ENCODE measurements at regions not wholly inside any gene's neighbourhood (a gene's known extent, or its start where the extent isn't known, plus 50 kb on each side); places are given as distances from the start of the nearest gene placed in this dataset.

DNA sequence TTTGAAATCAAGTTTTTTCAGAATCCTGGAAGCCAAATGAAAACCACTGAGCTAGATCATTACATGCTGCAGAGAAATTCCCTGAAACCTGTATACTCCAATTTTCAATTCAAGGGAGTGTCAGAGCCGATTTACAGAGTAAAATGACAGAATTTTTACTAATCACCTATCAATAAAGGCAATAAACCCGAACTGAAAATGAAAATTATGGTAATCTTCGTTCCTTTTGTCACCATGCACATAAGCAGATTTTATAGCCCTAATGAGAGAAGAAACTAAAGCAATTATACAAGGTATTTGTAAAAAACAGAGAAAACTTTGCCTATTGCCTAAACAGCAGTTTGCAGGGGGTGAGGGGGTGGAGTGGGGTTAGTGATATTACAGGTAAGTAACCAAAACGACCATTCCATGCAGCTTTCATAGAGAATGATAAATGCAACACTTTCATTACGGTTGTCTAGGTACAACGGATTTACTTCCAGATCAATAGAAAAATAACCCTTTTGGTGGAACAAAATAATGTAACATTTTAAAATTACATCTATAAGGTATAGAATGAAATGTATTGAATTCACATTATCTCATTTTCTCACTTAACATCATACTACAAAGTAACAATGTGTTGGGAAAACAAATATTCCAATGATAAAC lies 115.2 kb upstream of the BEND6 start:
- no peak overlapping the region for H2BK15ac ChIP-seq (ENCODE audit: low read depth, low read length)
- Mint-ChIP-seq H3K4me1 (peaks cover 46 to 57% of the 10 kb centered on the region in 2 experiments), H3K27me3 (ENCODE audit: low read depth) (no peaks in the 10 kb centered on the region)

More for the DNA sequence above, 115.2 kb upstream of the BEND6 start:
- Histone ChIP-seq H2AK5ac (ENCODE audit: insufficient read length, low read length) (no peak overlapping the region), H2AFZ (ENCODE audit: low read length) (no peak overlapping the region), H3K4me2 (ENCODE audit: insufficient read depth, insufficient read length, low read length) (no peak overlapping the region), H4K20me1 (ENCODE audit: control insufficient read depth, insufficient read depth, insufficient read length) (no peaks in the 10 kb centered on the region), H3K14ac (ENCODE audit: insufficient read depth, low read length) (no peak overlapping the region), H3K56ac (ENCODE audit: insufficient read length, low read depth, low read length) (no peak overlapping the region), H2BK12ac (ENCODE audit: insufficient read length, low read depth, low read length) (no peak overlapping the region), H3K9me3 (ENCODE audit: control insufficient read depth, low read depth, low read length) (no peaks in the 10 kb centered on the region), H3K79me2 (ENCODE audit: insufficient read depth, low read length) (peaks cover 36% of the 10 kb centered on the region; the same call in 1 of the 2 replicates), H3T11ph (ENCODE audit: low read length) (no peak overlapping the region), H4K91ac (ENCODE audit: insufficient read length, low read depth, low read length) (no peak overlapping the region), H3K23me2 (ENCODE audit: insufficient read length, low read depth, low read length, poor library complexity, severe bottlenecking) (no peaks in the 10 kb centered on the region), H3K4me1 (ENCODE audit: insufficient read depth, low read length) (peaks cover 7% of the 10 kb centered on the region; the same call in 1 of the 2 replicates), H3K23ac (ENCODE audit: insufficient read length, low read depth, low read length) (no peak overlapping the region), H3K4ac (ENCODE audit: low read depth, low read length) (no peak overlapping the region), H2BK20ac (ENCODE audit: low read depth, low read length, poor library complexity, severe bottlenecking) (no peak overlapping the region), H3K27ac (ENCODE audit: insufficient read length, low read depth, low read length) (no peak overlapping the region), H2BK5ac (ENCODE audit: insufficient read length, low read length) (no peak overlapping the region), H4K8ac (replicated peaks; ENCODE audit: insufficient read length, low read depth, low read length) (no peak overlapping the region), H3K18ac (ENCODE audit: insufficient read length, low read depth, low read length) (no peak overlapping the region), H3K79me1 (ENCODE audit: insufficient read depth, low read depth, low read length, poor library complexity, severe bottlenecking) (no peaks in the 10 kb centered on the region), H2BK120ac (ENCODE audit: low read depth, low read length, poor library complexity, severe bottlenecking) (no peak overlapping the region), H3K9ac (ENCODE audit: extremely low read depth, insufficient read length, low read length) (no peak overlapping the region), H3K27me3 (ENCODE audit: insufficient read depth, low read length) (no peaks in the 10 kb centered on the region), H4K5ac (ENCODE audit: insufficient read length, low read depth, low read length) (no peak overlapping the region)
- no peaks in the 10 kb centered on the region for H3K36me3 Mint-ChIP-seq (ENCODE audit: insufficient read depth in 1 of 3, low read depth in 3 of 3)
- peak overlapping the region in 1 of 3 experiments; percentile 28; a peak in 1 of 7 replicates for H3K27ac Mint-ChIP-seq
- no CpG with 5 or more reads among the region's 6 CpGs for WGBS (ENCODE audit: extremely low coverage, insufficient read length, low lambda C conversion rate)
- TF ChIP-seq, protein P1, sequence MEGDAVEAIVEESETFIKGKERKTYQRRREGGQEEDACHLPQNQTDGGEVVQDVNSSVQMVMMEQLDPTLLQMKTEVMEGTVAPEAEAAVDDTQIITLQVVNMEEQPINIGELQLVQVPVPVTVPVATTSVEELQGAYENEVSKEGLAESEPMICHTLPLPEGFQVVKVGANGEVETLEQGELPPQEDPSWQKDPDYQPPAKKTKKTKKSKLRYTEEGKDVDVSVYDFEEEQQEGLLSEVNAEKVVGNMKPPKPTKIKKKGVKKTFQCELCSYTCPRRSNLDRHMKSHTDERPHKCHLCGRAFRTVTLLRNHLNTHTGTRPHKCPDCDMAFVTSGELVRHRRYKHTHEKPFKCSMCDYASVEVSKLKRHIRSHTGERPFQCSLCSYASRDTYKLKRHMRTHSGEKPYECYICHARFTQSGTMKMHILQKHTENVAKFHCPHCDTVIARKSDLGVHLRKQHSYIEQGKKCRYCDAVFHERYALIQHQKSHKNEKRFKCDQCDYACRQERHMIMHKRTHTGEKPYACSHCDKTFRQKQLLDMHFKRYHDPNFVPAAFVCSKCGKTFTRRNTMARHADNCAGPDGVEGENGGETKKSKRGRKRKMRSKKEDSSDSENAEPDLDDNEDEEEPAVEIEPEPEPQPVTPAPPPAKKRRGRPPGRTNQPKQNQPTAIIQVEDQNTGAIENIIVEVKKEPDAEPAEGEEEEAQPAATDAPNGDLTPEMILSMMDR (conservative IDR thresholded peaks at IDR 0.05) = no peak
- DNase-seq = no peak
- H3K9me3 Mint-ChIP-seq = no peaks in the 10 kb centered on the region
- no peak overlapping the region for H3K4me3 Mint-ChIP-seq
